ENCODE measurements at regions not wholly inside any gene's neighbourhood (a gene's known extent, or its start where the extent isn't known, plus 50 kb on each side); places are given as distances from the start of the nearest gene placed in this dataset.

DNA sequence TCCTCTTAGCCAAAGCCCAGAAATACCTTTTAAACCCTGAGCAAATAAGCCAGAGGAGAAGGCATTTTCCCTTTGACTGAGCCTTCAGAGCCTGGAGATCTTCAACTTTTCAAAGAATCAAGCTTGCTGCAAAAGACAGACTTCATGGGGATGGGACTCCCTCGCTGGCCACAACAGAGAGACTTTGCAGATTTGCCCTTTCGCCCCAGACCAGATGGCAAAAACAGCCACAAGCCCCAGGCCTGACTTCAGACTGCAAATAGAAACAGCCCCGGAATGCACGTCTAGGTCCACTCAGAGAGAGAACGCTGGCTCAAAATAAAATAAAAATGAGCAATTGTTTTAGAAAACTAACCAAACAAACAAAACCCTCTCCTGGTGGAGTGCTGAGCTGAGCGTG lies 114.6 kb upstream of the MED13L start:
- DNase-seq (ENCODE audit: low spot score), result no peak
- Mint-ChIP-seq H3K27ac (no peak overlapping the region), H3K36me3 (ENCODE audit: low read depth) (no peaks in the 10 kb centered on the region), H3K4me1 (ENCODE audit: low read depth) (no peaks in the 10 kb centered on the region), H3K4me3 (ENCODE audit: low read depth) (no peak overlapping the region), H3K9me3 (no peaks in the 10 kb centered on the region), H3K27me3 (ENCODE audit: low read depth) (peaks cover 10% of the 10 kb centered on the region)
- intact Hi-C loops (cut with micrococcal nuclease), result no loop called here

DNA sequence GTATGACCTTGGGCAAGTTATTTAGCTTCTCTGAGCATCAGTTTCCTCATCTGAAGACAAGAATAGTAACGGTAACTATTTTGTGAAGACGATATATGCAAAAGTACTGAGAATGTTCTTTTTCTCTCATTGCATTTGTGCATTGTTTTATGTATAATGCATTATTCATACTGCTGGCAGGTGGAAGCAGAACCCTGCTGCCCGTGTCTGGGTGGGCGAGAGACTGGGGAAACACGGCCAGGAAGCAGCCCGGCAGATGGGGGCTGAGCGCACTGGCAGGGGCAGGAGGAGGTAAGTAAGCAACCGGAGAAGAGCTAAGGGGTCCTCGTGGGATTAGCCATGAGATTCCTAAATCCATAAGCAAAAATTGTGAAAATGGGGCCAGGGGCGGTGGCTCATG lies 115.8 kb upstream of the MED13L start:
- Mint-ChIP-seq H3K36me3 (ENCODE audit: low read depth) (no peaks in the 10 kb centered on the region), H3K4me1 (ENCODE audit: low read depth) (no peaks in the 10 kb centered on the region), H3K27me3 (ENCODE audit: low read depth) (peaks cover 8% of the 10 kb centered on the region), H3K4me3 (ENCODE audit: low read depth) (no peak overlapping the region), H3K27ac (no peak overlapping the region), H3K9me3 (no peaks in the 10 kb centered on the region)
- DNase-seq (ENCODE audit: low spot score), result no peak
- intact Hi-C loops (cut with micrococcal nuclease), result no loop called here

GRCh38 chr12:116393859-116394650 lies 116.6 kb upstream of the MED13L start:
- no peak for DNase-seq (ENCODE audit: low spot score)
- Mint-ChIP-seq H3K36me3 (ENCODE audit: low read depth) (no peaks in the 10 kb centered on the region), H3K9me3 (peaks cover 7% of the 10 kb centered on the region), H3K4me3 (ENCODE audit: low read depth) (no peak overlapping the region), H3K4me1 (ENCODE audit: low read depth) (no peaks in the 10 kb centered on the region), H3K27me3 (ENCODE audit: low read depth) (peaks cover 13% of the 10 kb centered on the region), H3K27ac (no peak overlapping the region)
- intact Hi-C loops (cut with micrococcal nuclease), result no loop called here

DNA sequence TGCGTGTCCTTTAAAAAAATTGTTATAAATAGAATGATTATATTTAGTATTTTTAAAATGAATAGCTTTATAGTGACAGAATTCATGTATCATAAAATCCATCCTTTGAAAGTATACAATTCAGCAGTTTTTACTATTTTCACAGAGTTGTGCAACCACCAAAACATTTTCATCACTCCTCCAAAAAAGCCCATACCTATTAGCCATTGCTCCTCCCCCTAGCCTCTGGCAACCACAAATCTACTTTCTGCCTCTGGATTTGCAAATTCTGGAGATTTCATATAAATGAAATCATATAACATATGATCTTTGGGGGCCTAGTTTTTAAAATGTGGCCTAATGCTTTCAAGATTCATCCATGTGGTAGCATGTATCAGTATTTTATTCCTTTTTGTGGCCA lies 117.9 kb upstream of the MED13L start:
- H3K36me3 Mint-ChIP-seq (ENCODE audit: low read depth), result no peaks in the 10 kb centered on the region
- H3K4me3 Mint-ChIP-seq (ENCODE audit: low read depth), result no peak overlapping the region
- peaks cover 12% of the 10 kb centered on the region for H3K9me3 Mint-ChIP-seq
- peaks cover 13% of the 10 kb centered on the region for H3K27me3 Mint-ChIP-seq (ENCODE audit: low read depth)
- DNase-seq (ENCODE audit: low spot score), result no peak
- H3K27ac Mint-ChIP-seq, result no peak overlapping the region
- intact Hi-C loops (cut with micrococcal nuclease), result no loop called here
- H3K4me1 Mint-ChIP-seq (ENCODE audit: low read depth), result no peaks in the 10 kb centered on the region

- no peak overlapping the region for H3K4me3 Mint-ChIP-seq (ENCODE audit: low read depth)
- no peak overlapping the region for H3K27ac Mint-ChIP-seq
- DNase-seq (ENCODE audit: low spot score), result no peak
- no peaks in the 10 kb centered on the region for H3K36me3 Mint-ChIP-seq (ENCODE audit: low read depth)
- intact Hi-C loops (cut with micrococcal nuclease), result no loop called here
- H3K9me3 Mint-ChIP-seq, result peaks cover 30% of the 10 kb centered on the region
- peaks cover 13% of the 10 kb centered on the region for H3K27me3 Mint-ChIP-seq (ENCODE audit: low read depth)
- H3K4me1 Mint-ChIP-seq (ENCODE audit: low read depth), result no peaks in the 10 kb centered on the region
Measured at GRCh38 chr12:116397148-116397547, 119.7 kb upstream of the MED13L start.

- intact Hi-C loops (cut with micrococcal nuclease), result no loop called here
- Mint-ChIP-seq H3K4me3 (ENCODE audit: low read depth) (no peak overlapping the region), H3K9me3 (peaks cover 30% of the 10 kb centered on the region), H3K4me1 (ENCODE audit: low read depth) (no peaks in the 10 kb centered on the region), H3K27ac (no peak overlapping the region), H3K36me3 (ENCODE audit: low read depth) (no peaks in the 10 kb centered on the region), H3K27me3 (ENCODE audit: low read depth) (peaks cover 12% of the 10 kb centered on the region)
- DNase-seq (ENCODE audit: low spot score), result no peak
Measured at GRCh38 chr12:116398193-116398592, 120.7 kb upstream of the MED13L start.

DNA sequence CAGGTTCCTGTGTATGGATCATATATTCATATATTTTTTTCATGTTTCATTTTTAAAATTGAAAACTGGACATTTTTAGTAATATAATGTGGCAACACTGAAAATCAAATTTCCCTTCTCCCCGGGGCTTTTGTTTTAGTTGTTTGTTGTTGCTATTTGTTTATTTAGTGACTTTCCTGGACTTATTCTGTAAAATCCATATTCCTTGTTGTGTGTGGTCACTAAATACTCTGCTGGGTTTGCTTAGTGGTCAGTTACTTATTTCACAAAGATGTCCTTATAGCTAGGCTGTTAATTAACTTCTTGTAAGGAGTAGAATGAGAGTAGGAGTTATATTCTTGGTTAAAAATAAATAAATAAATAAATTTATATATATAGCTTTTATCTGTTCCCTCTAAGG lies 121.6 kb upstream of the MED13L start:
- intact Hi-C loops (cut with micrococcal nuclease), result no loop called here
- Mint-ChIP-seq H3K27me3 (ENCODE audit: low read depth) (peaks cover 10% of the 10 kb centered on the region), H3K36me3 (ENCODE audit: low read depth) (no peaks in the 10 kb centered on the region), H3K27ac (no peak overlapping the region), H3K4me3 (ENCODE audit: low read depth) (no peak overlapping the region), H3K9me3 (peaks cover 30% of the 10 kb centered on the region), H3K4me1 (ENCODE audit: low read depth) (no peaks in the 10 kb centered on the region)
- no peak for DNase-seq (ENCODE audit: low spot score)

GRCh38 chr12:116400636-116401372 lies 123.3 kb upstream of the MED13L start:
- H3K27me3 Mint-ChIP-seq (ENCODE audit: low read depth), result peaks cover 8% of the 10 kb centered on the region
- no peak overlapping the region for H3K4me3 Mint-ChIP-seq (ENCODE audit: low read depth)
- no peak overlapping the region for H3K27ac Mint-ChIP-seq
- intact Hi-C loops (cut with micrococcal nuclease), result no loop called here
- H3K9me3 Mint-ChIP-seq, result peaks cover 30% of the 10 kb centered on the region
- no peak for DNase-seq (ENCODE audit: low spot score)
- H3K4me1 Mint-ChIP-seq (ENCODE audit: low read depth), result no peaks in the 10 kb centered on the region
- H3K36me3 Mint-ChIP-seq (ENCODE audit: low read depth), result no peaks in the 10 kb centered on the region

DNA sequence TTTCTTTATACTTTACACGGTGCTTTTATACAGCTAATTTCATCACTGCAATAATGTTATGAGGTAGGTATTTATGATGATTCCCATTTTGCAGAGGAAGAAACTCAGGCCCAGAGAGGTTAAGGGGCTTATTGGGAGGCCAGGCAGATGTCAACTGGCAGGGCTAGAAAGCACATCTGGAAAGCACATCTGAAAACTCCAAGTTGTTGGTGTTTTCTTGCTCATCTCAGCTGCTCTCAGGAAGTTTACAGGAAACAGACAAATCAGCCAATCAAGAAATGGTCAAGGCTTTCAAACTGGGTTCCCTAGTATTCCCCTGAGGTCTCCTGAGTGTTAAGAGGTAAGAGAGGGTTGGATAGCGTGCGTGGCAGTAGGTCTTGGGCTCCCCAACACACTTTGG lies 124.1 kb upstream of the MED13L start:
- Mint-ChIP-seq H3K27me3 (ENCODE audit: low read depth) (peaks cover 8% of the 10 kb centered on the region), H3K9me3 (peaks cover 30% of the 10 kb centered on the region), H3K36me3 (ENCODE audit: low read depth) (no peaks in the 10 kb centered on the region), H3K4me1 (ENCODE audit: low read depth) (no peaks in the 10 kb centered on the region), H3K4me3 (ENCODE audit: low read depth) (no peak overlapping the region), H3K27ac (no peak overlapping the region)
- no peak for DNase-seq (ENCODE audit: low spot score)
- intact Hi-C loops (cut with micrococcal nuclease), result no loop called here

DNA sequence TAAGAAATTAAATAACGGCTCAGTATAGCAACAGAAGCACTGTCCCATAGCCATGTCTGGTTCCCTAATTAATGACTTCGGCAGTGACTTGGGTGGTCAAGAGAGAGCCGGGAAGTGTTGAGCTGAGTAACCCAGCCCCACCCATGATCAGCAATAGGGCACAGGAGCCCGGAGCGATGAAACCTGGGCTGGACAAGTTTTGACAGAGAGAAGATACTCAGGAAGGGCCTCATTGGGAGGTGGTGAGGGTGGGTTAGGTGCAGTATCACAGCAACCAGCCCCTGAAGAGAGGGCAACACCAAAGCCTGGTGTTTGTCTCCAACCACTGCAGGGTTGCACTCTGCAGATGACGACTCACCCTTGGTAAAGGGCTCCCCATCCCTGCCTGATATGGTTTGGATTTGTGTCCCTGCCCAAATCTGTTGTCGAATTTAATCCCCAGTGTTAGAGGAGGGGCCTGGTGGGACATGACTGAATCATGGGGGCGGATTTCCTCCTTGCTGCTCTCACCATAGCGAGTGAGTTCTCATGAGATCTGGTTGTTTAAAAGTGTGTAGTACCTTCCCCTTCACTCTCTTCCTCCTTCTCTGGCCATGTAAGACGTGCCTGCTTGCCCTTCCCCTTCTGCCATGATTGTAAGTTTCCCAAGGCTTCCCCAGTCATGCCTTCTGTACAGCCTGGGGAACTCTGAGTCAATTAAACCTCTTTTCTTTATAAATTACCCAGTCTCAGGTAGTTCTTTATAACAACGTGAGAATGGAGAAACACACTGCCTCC lies 124.9 kb upstream of the MED13L start:
- H3K4me1 Mint-ChIP-seq (ENCODE audit: low read depth), result no peaks in the 10 kb centered on the region
- H3K4me3 Mint-ChIP-seq (ENCODE audit: low read depth), result no peak overlapping the region
- intact Hi-C loops (cut with micrococcal nuclease), result no loop called here
- H3K27ac Mint-ChIP-seq, result no peak overlapping the region
- no peaks in the 10 kb centered on the region for H3K36me3 Mint-ChIP-seq (ENCODE audit: low read depth)
- peaks cover 30% of the 10 kb centered on the region for H3K9me3 Mint-ChIP-seq
- H3K27me3 Mint-ChIP-seq (ENCODE audit: low read depth), result peaks cover 6% of the 10 kb centered on the region
- no peak for DNase-seq (ENCODE audit: low spot score)

- H3K9me3 Mint-ChIP-seq, result peaks cover 28% of the 10 kb centered on the region
- intact Hi-C loops (cut with micrococcal nuclease), result no loop called here
- no peaks in the 10 kb centered on the region for H3K36me3 Mint-ChIP-seq (ENCODE audit: low read depth)
- DNase-seq (ENCODE audit: low spot score), result no peak
- no peak overlapping the region for H3K4me3 Mint-ChIP-seq (ENCODE audit: low read depth)
- H3K27me3 Mint-ChIP-seq (ENCODE audit: low read depth), result peaks cover 5% of the 10 kb centered on the region
- H3K27ac Mint-ChIP-seq, result no peak overlapping the region
- no peaks in the 10 kb centered on the region for H3K4me1 Mint-ChIP-seq (ENCODE audit: low read depth)
Measured at GRCh38 chr12:116403546-116403945, 126.1 kb upstream of the MED13L start.

DNA sequence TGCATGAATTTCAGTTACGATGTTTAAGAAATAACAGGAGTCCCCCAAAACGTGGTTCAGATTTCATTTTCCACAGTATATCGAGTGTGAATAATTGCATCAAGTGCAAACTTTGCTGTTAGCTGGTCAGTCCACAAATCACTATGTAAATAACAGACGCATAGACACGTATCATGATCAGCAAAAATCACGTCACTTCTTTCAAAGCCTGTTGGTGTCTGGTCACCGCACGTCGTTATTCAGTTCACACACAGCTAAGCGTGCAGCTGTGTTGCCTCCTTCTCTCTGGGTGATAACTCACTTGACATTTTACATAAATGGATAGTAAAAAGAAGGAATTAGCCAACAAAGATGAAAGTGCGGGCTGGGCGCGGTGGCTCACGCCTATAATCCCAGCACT lies 126.8 kb upstream of the MED13L start:
- intact Hi-C loops (cut with micrococcal nuclease), result no loop called here
- H3K4me3 Mint-ChIP-seq (ENCODE audit: low read depth), result no peak overlapping the region
- H3K27me3 Mint-ChIP-seq (ENCODE audit: low read depth), result no peaks in the 10 kb centered on the region
- no peak overlapping the region for H3K27ac Mint-ChIP-seq
- peaks cover 21% of the 10 kb centered on the region for H3K9me3 Mint-ChIP-seq
- no peaks in the 10 kb centered on the region for H3K36me3 Mint-ChIP-seq (ENCODE audit: low read depth)
- no peaks in the 10 kb centered on the region for H3K4me1 Mint-ChIP-seq (ENCODE audit: low read depth)
- no peak for DNase-seq (ENCODE audit: low spot score)

Data from activated T-helper 2 cell treated with anti-CD3 and anti-CD28 coated beads, Interferon-gamma antibody, Interleukin-2, Interleukin-4, amounts not matched to agents 10 μg/mL and 5 μg/mL and 100 μg/mL, durations not matched to agents 14 hours and 24 hours and 36 hours (primary cell).